CD1c-positive myeloid dendritic cell (primary cell): ENCODE measurements at regions not wholly inside any gene's neighbourhood (a gene's known extent, or its start where the extent isn't known, plus 50 kb on each side); places are given as distances from the start of the nearest gene placed in this dataset.
A peak's percentile ranks its signal among the peaks of the same experiment; 100 is the strongest.
"Not testable (repeated sequence)": the region's sequence is repeated elsewhere in the genome, so short reads cannot be mapped to it uniquely, and the experiment has no call there.

ENCODE experiments used
- DNase-seq: peaks from one replicate; pipeline ENCODE4 v3.0.0-alpha.2; 2016; ENCODE audit errors: extremely low spot score

- no peak for DNase-seq
Measured at GRCh38 chr2:142716463-142717242, 160.8 kb upstream of the KYNU start.

GRCh38 chr2:142714600-142714999 is 162.9 kb upstream of the KYNU start:
- no peak for DNase-seq

GRCh38 chr2:142710336-142710735 is 167.1 kb upstream of the KYNU start:
- no peak for DNase-seq

GRCh38 chr2:142707318-142707717 is 170.1 kb upstream of the KYNU start:
- DNase-seq: no peak

GRCh38 chr2:142702397-142702796 is 175.1 kb upstream of the KYNU start:
- not testable (repeated sequence) for DNase-seq

- DNase-seq: peak; percentile 17
Measured at GRCh38 chr2:142695350-142696257, 181.9 kb upstream of the KYNU start.

- DNase-seq: no peak
Measured at GRCh38 chr2:142694282-142694681, 183.2 kb upstream of the KYNU start.

- DNase-seq: no peak
Measured at GRCh38 chr2:142693171-142693950, 184.1 kb upstream of the KYNU start.

- no peak for DNase-seq
Measured at GRCh38 chr2:142688856-142689605, 188.4 kb upstream of the KYNU start.

GRCh38 chr2:142687509-142687908 is 190.0 kb upstream of the KYNU start:
- no peak for DNase-seq

GRCh38 chr2:142687075-142687474 is 190.4 kb upstream of the KYNU start:
- no peak for DNase-seq

GRCh38 chr2:142684667-142685066 is 192.8 kb upstream of the KYNU start:
- no peak for DNase-seq

GRCh38 chr2:142682528-142682927 is 194.9 kb upstream of the KYNU start:
- DNase-seq: no peak

GRCh38 chr2:142681952-142682351 is 195.5 kb upstream of the KYNU start:
- DNase-seq: no peak

- DNase-seq: no peak
Measured at GRCh38 chr2:142678164-142678563, 199.3 kb upstream of the KYNU start.

GRCh38 chr2:142675398-142675797 is 202.1 kb upstream of the KYNU start:
- no peak for DNase-seq

- no peak for DNase-seq
Measured at GRCh38 chr2:142673836-142674235, 203.6 kb upstream of the KYNU start.

GRCh38 chr2:142672698-142673097 is 204.8 kb upstream of the KYNU start:
- no peak for DNase-seq

- no peak for DNase-seq
Measured at GRCh38 chr2:142670362-142670761, 207.1 kb upstream of the KYNU start.

GRCh38 chr2:142668420-142668819 is 209.0 kb upstream of the KYNU start:
- DNase-seq: no peak

- no peak for DNase-seq
Measured at GRCh38 chr2:142665241-142665640, 212.2 kb upstream of the KYNU start.
